Neural crest cell (in vitro differentiated cells): ENCODE measurements at regions not wholly inside any gene's neighbourhood (a gene's known extent, or its start where the extent isn't known, plus 50 kb on each side); places are given as distances from the start of the nearest gene placed in this dataset.
A peak's percentile ranks its signal among the peaks of the same experiment; 100 is the strongest.

Source experiments
- DNase-seq: peaks from one replicate; pipeline ENCODE4 v3.0.0; 2021; ENCODE audit warnings: low read depth, mixed read lengths, low spot score
- H3K27ac Mint-ChIP-seq: one replicate; pipeline ENCODE4 v1.8.0; 2021; ENCODE audit warnings: mild to moderate bottlenecking, mixed read lengths; ENCODE audit not compliant: unreplicated experiment
- H3K27me3 Mint-ChIP-seq: 2 replicates; pipeline ENCODE4 v1.8.0; 2021; ENCODE audit warnings: low read depth, mild to moderate bottlenecking, mixed read lengths
- H3K36me3 Mint-ChIP-seq: 2 replicates; pipeline ENCODE4 v1.8.0; 2021; ENCODE audit warnings: low read depth, mild to moderate bottlenecking, mixed read lengths
- H3K4me1 Mint-ChIP-seq: 2 replicates; pipeline ENCODE4 v1.8.0; 2021; ENCODE audit warnings: mixed read lengths
- H3K4me3 Mint-ChIP-seq: one replicate; pipeline ENCODE4 v1.8.0; 2021; ENCODE audit warnings: mild to moderate bottlenecking, mixed read lengths
- H3K9me3 Mint-ChIP-seq: 2 replicates; pipeline ENCODE4 v1.8.0; 2021; ENCODE audit warnings: mixed read lengths
- CTCF ChIP-seq: fragments of 200-600 bp; sonication (generic); conservative IDR thresholded peaks from 2 replicates; pipeline ENCODE4 v1.5.0; 2021; ENCODE audit warnings: antibody characterized with exemption, mild to moderate bottlenecking

- Mint-ChIP-seq H3K4me3 (no peak overlapping the region), H3K27me3 (no peaks in the 10 kb centered on the region), H3K4me1 (peaks cover 33% of the 10 kb centered on the region), H3K36me3 (peaks cover 3% of the 10 kb centered on the region), H3K27ac (no peak overlapping the region), H3K9me3 (peaks cover 4% of the 10 kb centered on the region)
- no peak for TF ChIP-seq CTCF
- no peak for DNase-seq
These were observed 217.2 kb downstream of the BCAS1 start for GRCh38 chr20:53853111-53853713.

- Mint-ChIP-seq H3K27me3 (no peaks in the 10 kb centered on the region), H3K4me1 (peaks cover 33% of the 10 kb centered on the region), H3K9me3 (peaks cover 4% of the 10 kb centered on the region), H3K4me3 (no peak overlapping the region), H3K36me3 (peaks cover 3% of the 10 kb centered on the region), H3K27ac (no peak overlapping the region)
- DNase-seq: no peak
- no peak for TF ChIP-seq CTCF
These were observed 217.7 kb downstream of the BCAS1 start for GRCh38 chr20:53852691-53853090.

- Mint-ChIP-seq H3K27me3 (no peaks in the 10 kb centered on the region), H3K36me3 (peaks cover 3% of the 10 kb centered on the region), H3K9me3 (peaks cover 4% of the 10 kb centered on the region), H3K4me1 (peaks cover 36% of the 10 kb centered on the region), H3K4me3 (no peak overlapping the region), H3K27ac (peak overlapping the region; percentile 23)
- no peak for DNase-seq
- no peak for TF ChIP-seq CTCF
These were observed 218.4 kb downstream of the BCAS1 start for GRCh38 chr20:53852014-53852413.

GRCh38 chr20:53850319-53850718, 220.1 kb downstream of the BCAS1 start:
- Mint-ChIP-seq H3K36me3 (peaks cover 3% of the 10 kb centered on the region), H3K9me3 (peaks cover 4% of the 10 kb centered on the region), H3K4me3 (no peak overlapping the region), H3K27ac (no peak overlapping the region), H3K4me1 (peaks cover 26% of the 10 kb centered on the region), H3K27me3 (no peaks in the 10 kb centered on the region)
- TF ChIP-seq CTCF: no peak
- DNase-seq: no peak

DNA sequence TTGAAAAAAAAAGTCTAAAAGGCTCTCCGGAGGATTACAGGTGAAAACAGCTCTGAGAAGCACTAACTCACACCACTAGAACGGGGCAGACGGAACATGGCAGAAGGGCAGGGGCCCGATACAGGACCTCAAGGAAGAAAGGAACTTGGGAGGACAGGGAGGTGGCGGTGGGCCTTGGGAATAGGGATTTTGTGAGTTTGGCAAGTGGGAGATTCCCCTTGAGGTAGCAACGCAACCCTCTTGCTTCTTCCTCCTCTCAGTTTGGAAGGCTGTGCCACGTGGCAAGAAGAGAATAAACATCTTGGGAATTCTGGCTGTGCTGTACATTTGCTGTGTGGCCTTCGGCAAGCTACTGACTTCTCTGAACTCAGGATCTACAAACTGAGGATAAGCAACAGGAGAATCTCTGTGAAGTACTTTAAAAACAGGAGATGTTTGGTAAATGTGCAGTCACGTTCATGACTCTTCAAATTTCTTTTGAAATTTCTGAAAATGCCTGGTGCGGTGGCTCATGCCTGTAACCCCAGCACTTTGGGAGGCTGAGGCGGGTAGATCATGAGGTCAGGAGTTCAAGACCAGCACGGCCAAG, 220.8 kb downstream of the BCAS1 start:
- no peak for DNase-seq
- no peak for TF ChIP-seq CTCF
- H3K4me1 Mint-ChIP-seq: peaks cover 21% of the 10 kb centered on the region
- H3K27ac Mint-ChIP-seq: no peak overlapping the region
- peaks cover 4% of the 10 kb centered on the region for H3K9me3 Mint-ChIP-seq
- no peaks in the 10 kb centered on the region for H3K27me3 Mint-ChIP-seq
- H3K36me3 Mint-ChIP-seq: peaks cover 3% of the 10 kb centered on the region
- no peak overlapping the region for H3K4me3 Mint-ChIP-seq
